NCI-H2227 treated with DMSO at 0.1 percent for 48 hours (cell line): ENCODE measurements at regions not wholly inside any gene's neighbourhood (a gene's known extent, or its start where the extent isn't known, plus 50 kb on each side); places are given as distances from the start of the nearest gene placed in this dataset.

ENCODE experiments used
- DNase-seq: peaks from one replicate; lab custom pipeline; 2025; lab: John Stamatoyannopoulos, UW

GRCh38 chr13:64314331-64314730 is 2898.7 kb upstream of the PCDH20 start:
- DNase-seq: no peak

DNA sequence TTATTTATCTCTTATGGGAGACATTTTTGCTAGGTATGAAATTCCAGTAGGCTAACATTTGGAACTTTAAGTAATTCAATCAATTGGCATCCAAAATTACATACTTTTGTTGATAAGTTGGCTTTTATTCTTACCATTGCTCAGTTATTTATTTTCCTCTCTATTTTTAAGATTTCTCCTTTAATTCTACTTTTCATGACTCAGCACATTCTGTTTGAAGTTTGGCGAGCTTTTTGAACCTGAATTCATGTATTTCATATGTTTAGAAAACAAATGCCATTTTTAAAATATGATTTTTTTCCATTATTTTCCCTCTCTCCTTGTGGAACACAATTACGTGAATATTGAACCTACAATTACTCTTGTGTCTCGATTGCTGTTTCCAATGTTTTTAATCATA is 2896.3 kb upstream of the PCDH20 start:
- no peak for DNase-seq

- DNase-seq: no peak
Measured at GRCh38 chr13:64311112-64311511, 2895.5 kb upstream of the PCDH20 start.

DNA sequence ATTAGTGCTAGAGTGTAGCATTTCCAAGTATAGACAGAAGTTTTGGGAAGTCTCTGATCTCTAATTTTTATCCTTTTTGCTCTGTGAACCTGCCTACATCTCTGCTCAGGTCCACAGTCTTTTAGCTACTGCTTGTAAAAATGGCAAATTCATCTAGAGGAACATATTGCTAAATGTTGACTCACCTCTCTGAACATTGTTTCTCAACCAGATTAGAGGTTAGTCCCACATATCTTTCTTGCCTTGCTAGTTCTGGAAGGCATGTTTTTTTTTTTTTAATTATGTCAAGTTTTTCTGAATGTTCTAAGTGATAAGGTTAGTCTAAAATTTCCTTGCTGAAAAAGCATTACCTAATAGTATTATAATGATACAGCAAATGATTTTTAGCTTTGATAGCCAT is 2889.6 kb upstream of the PCDH20 start:
- DNase-seq: no peak

- no peak for DNase-seq
Measured at GRCh38 chr13:64300239-64300638, 2884.6 kb upstream of the PCDH20 start.

DNA sequence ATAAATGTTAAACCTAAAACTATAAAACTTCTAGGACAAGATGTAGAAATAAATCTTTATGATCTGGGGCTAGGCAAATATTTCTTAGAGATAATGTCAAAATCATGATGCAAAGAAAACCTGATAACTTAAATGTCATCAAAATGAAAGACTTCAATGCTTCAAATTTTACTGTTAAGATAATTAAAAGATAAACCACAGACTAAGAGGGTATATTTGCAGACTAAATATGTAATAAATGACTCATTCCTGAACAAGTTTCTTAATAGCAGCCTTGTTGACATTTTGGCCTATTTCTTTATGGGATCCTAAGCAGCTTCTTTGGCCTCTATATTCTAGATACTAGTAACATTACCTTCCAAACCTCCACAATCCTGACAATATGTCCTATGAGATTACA is 2878.3 kb upstream of the PCDH20 start:
- DNase-seq: no peak

DNA sequence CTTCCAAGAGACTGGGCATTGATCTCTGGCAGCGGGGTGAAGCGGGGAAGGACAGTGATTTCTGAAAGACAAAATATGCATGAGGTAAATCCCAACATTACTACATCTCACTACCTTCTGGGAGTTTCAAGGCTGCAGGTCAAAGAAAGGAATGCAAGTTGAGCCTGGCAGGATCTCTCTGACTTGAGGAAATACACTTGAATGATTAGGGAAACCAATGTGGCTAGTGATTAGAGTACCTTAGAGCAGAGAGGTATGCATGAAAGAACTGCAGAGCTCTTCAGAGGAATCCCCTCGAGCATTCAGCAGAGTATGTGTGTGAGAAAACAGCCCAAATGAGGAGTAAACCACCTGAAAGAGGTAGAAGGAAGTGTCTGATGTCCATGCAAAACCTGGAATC is 2874.1 kb upstream of the PCDH20 start:
- DNase-seq: no peak

- no peak for DNase-seq
Measured at GRCh38 chr13:64283926-64284325, 2868.3 kb upstream of the PCDH20 start.

DNA sequence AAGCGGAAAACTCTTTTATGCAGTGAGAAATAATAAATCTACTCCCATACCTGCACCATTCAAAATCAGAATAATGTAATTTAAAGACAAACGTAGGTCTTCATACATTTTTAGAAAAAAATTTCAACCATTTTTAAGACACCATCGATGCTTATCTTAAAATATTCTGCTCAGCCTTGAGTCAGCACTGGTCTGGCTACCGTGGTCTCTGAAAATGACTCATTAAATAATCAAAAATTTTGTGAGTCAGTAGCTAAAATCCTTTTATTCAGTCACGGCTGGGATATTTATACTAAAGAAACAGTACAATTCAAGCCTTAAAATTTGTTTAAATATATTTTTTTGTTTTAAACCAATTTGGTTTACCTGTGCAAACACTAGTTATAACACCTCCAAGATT is 2862.8 kb upstream of the PCDH20 start:
- no peak for DNase-seq

GRCh38 chr13:64277097-64277496 is 2861.4 kb upstream of the PCDH20 start:
- no peak for DNase-seq

- no peak for DNase-seq
Measured at GRCh38 chr13:64276232-64276631, 2860.6 kb upstream of the PCDH20 start.

GRCh38 chr13:64274481-64275217 is 2859.0 kb upstream of the PCDH20 start:
- no peak for DNase-seq

DNA sequence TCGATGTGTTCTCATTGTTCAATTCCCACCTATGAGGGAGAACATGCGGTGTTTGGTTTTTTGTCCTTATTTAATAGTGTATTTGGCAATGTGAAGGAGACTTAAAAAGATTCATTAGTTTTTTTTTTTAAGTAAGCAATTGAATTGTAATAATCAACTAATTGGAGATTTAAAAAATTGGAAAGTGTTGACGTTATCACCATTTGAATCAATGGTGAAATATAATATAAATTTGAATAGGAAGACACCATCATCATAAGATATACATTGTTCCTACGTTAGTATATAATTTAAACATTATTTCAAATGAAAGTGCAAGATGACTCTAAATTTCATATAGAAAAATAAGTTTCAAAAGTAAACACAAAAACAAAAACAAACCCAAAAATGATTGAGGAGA is 2858.1 kb upstream of the PCDH20 start:
- DNase-seq: no peak

DNA sequence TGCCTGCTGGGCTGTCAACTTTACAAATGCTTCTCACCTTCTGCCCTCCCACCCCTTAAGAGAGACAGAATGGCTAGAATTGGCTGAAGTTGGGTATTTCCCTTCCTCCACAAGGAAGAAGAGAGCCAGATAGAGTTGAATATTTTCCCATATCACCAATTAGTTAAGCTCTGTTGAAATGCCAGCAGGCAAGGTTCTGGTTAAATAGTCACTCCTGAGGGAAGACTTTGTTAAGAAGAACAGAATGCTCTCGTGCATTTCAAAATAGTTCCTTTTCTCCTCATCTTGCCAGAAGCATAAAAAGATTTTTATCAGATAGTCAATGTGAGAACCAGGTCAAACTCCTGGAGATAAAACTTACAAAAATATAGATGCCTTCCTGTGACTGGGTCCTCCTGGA is 2857.0 kb upstream of the PCDH20 start:
- DNase-seq: no peak

DNA sequence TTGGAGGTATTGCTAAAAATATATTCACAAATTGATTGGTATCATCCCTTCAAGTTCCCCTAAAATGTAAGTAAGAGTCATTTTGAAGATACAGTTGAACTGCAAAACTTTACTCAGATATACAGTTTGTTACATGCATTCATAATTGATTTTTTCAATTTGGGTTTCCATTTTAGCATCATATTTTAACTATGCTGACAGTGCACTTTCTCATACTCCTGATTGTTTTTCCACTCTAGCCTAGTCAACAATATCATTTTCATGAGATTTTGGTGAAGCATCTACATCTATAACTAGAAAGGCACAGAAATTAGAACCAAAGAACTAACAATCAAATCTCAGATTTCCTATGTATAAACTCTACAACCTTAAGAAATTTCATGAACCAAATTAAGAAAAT is 2850.4 kb upstream of the PCDH20 start:
- DNase-seq: no peak

DNA sequence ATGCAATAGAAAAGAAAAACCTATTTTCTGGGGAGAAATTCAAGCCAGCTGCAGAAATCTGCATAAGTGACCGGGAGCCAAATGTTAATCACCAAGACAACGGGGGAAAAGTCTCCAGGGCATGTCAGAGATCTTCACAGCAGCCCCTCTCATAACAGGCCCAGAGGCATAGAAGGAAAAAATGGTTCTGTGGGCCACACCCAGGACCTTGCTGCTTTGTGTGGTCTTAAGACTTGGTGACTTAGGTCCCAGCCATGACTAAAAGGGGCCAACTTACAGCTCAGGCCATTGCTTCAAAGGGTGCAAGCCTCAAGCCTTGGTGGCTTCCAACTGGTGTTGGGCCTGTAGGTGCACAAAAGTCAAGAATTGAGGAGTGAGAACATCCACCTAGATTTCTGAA is 2847.6 kb upstream of the PCDH20 start:
- DNase-seq: no peak

DNA sequence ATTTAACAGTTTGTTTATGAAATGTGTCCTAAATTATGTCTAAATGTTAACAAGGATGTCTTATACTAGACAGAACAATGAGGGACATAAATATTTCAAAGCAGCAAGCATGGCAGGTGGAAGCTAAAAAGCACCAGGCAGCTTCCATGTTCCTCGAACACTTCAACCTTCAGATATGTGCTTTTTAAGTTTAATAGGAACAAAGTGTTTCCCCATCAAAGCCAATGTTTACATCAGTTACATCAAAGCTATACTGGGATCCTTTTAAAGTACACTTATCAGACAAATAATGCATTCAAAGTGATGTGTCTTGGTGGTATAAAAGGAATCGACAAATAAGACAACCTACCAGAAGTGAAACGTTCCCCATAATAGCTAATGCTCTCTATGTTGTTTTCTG is 2841.1 kb upstream of the PCDH20 start:
- no peak for DNase-seq

DNA sequence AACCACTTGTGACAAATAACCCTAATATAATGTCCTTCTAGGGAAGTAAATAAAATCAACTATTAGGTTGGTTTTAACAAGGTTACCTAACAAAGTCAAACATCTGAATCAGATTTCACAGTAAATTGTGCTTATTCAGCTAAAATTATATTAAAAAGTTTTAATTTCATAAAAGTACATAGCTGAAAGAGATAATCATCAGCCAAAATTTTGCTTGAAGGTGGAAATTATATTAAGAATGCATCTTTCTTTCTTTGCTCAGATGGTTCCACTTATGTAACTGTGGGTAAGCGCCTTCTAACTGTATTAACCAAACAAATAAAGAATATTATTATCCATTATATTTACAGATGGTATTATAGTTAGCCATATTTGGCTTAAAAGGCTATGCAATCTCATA is 2840.3 kb upstream of the PCDH20 start:
- no peak for DNase-seq

GRCh38 chr13:64248371-64249065 is 2832.9 kb upstream of the PCDH20 start:
- no peak for DNase-seq

- no peak for DNase-seq
Measured at GRCh38 chr13:64239372-64239771, 2823.7 kb upstream of the PCDH20 start.

- no peak for DNase-seq
Measured at GRCh38 chr13:64234255-64234654, 2818.6 kb upstream of the PCDH20 start.

DNA sequence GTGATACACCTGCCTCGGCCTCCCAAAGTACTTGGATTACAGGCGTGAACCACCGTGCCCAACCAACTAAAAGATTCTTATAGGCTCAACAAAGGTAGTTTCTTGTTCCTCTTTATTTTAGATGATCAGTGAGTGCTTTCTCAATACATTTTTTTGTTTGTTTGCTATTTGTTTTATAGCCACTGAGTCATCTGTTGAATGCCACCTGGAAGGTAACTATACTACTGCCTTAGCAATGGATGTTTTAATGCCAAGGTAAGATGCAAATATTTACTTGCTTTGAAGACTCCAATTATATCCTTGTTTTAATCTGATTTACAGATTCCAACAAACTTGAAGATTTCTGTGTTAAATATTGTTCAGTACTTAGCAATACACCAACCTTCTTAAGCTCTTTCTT is 2807.4 kb upstream of the PCDH20 start:
- DNase-seq: no peak

DNA sequence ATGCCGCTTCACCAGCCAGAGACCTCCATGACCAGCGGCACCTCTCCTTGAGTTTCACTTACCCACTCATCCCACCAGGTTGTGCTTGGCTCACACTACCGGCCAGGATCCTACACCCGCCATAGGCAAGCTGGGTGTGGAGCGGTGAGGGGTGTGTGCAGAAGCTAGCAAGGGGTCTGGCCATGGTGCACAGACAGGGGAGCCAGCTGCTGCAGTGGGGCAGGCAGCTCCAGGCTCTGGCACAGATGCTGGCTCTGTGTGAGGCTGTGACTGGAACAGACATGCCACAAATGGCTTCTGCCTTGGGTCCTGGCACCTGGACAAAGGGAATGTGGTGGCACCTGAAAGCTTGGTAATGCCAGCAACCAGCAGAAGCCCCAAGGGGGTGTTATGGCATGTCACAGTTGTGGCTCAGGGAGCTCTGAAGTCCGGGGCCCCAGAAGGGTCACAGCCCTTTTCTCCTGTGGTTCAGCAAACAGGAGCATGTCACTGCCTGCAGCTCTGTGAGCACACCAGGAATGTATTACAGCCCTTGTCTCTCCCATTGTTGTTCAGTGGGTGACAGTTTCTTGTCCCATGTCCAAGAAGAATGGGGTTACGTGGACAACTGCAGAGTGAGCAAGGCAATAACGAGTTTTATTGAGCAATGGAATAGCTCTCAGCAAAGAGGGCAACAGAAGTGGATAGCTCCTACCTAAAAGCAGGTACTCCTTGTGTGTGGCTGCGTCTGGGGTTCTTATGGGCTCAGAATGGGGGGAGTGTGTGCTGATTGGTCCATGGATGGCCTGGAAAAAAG is 2791.0 kb upstream of the PCDH20 start:
- no peak for DNase-seq
